ENCODE measurements at regions not wholly inside any gene's neighbourhood (a gene's known extent, or its start where the extent isn't known, plus 50 kb on each side); places are given as distances from the start of the nearest gene placed in this dataset.

- Histone ChIP-seq H3K4me3 (ENCODE audit: insufficient read depth, low read length, poor library complexity, severe bottlenecking) (no peak overlapping the region), H3F3A (ENCODE audit: insufficient read depth) (no peaks in the 10 kb centered on the region)
Measured at GRCh38 chr9:115969096-115969495, 184.5 kb upstream of the PAPPA start.

GRCh38 chr9:115972362-115972761 lies 181.2 kb upstream of the PAPPA start:
- no peak overlapping the region for H3K27ac ChIP-seq (ENCODE audit: low read depth, low read length)
- no peaks in the 10 kb centered on the region for H3K27me3 ChIP-seq (ENCODE audit: low read length)
- H2AFZ ChIP-seq (ENCODE audit: low read depth, low read length, severe bottlenecking) = no peak overlapping the region
- no peaks in the 10 kb centered on the region for H3K9me3 ChIP-seq (ENCODE audit: insufficient read depth, low read length)
- TF ChIP-seq CTCF (IDR thresholded peaks at IDR 0.05; ENCODE audit: insufficient read depth, low read length, poor library complexity, severe bottlenecking) = no peak
- no peak overlapping the region for H3K4me2 ChIP-seq (ENCODE audit: low read depth, low read length, poor library complexity, severe bottlenecking)
- no peaks in the 10 kb centered on the region for H3K9me2 ChIP-seq (replicated peaks; ENCODE audit: insufficient read depth, low read length)
- H3F3A ChIP-seq (ENCODE audit: insufficient read depth) = no peaks in the 10 kb centered on the region
- no peaks in the 10 kb centered on the region for H3K79me2 ChIP-seq (ENCODE audit: insufficient read depth, low read length)
- H3K4me3 ChIP-seq (ENCODE audit: insufficient read depth, low read length, poor library complexity, severe bottlenecking) = no peak overlapping the region
- no peaks in the 10 kb centered on the region for H4K20me1 ChIP-seq (ENCODE audit: low read depth, low read length)
- no peaks in the 10 kb centered on the region for H3K36me3 ChIP-seq (ENCODE audit: low read length)
- no peak overlapping the region for H3K9ac ChIP-seq (ENCODE audit: low read length)

More at GRCh38 chr9:115969096-115969495, 184.5 kb upstream of the PAPPA start:
- Histone ChIP-seq H3K9me3 (ENCODE audit: insufficient read depth, low read length) (no peaks in the 10 kb centered on the region), H3K9ac (ENCODE audit: low read length) (no peak overlapping the region), H2AFZ (ENCODE audit: low read depth, low read length, severe bottlenecking) (no peak overlapping the region), H4K20me1 (ENCODE audit: low read depth, low read length) (no peaks in the 10 kb centered on the region), H3K27me3 (ENCODE audit: low read length) (no peaks in the 10 kb centered on the region), H3K27ac (ENCODE audit: low read depth, low read length) (no peak overlapping the region), H3K36me3 (ENCODE audit: low read length) (no peaks in the 10 kb centered on the region), H3K4me2 (ENCODE audit: low read depth, low read length, poor library complexity, severe bottlenecking) (no peak overlapping the region), H3K79me2 (ENCODE audit: insufficient read depth, low read length) (no peaks in the 10 kb centered on the region), H3K9me2 (replicated peaks; ENCODE audit: insufficient read depth, low read length) (no peaks in the 10 kb centered on the region)
- TF ChIP-seq EZH2phosphoT487 (conservative IDR thresholded peaks at IDR 0.05; ENCODE audit: low read length) (no peak), CTCF (IDR thresholded peaks at IDR 0.05; ENCODE audit: insufficient read depth, low read length, poor library complexity, severe bottlenecking) (no peak)

GRCh38 chr9:115972843-115973595 lies 180.6 kb upstream of the PAPPA start:
- H3K27me3 ChIP-seq (ENCODE audit: low read length) = no peaks in the 10 kb centered on the region
- H3K4me3 ChIP-seq (ENCODE audit: insufficient read depth, low read length, poor library complexity, severe bottlenecking) = no peak overlapping the region
- no peaks in the 10 kb centered on the region for H3K9me2 ChIP-seq (replicated peaks; ENCODE audit: insufficient read depth, low read length)
- H3K9me3 ChIP-seq (ENCODE audit: insufficient read depth, low read length) = no peaks in the 10 kb centered on the region
- H3K27ac ChIP-seq (ENCODE audit: low read depth, low read length) = no peak overlapping the region
- H2AFZ ChIP-seq (ENCODE audit: low read depth, low read length, severe bottlenecking) = no peak overlapping the region
- no peaks in the 10 kb centered on the region for H3K79me2 ChIP-seq (ENCODE audit: insufficient read depth, low read length)
- TF ChIP-seq EZH2phosphoT487 (conservative IDR thresholded peaks at IDR 0.05; ENCODE audit: low read length) (no peak), CTCF (IDR thresholded peaks at IDR 0.05; ENCODE audit: insufficient read depth, low read length, poor library complexity, severe bottlenecking) (no peak)
- H3K4me2 ChIP-seq (ENCODE audit: low read depth, low read length, poor library complexity, severe bottlenecking) = no peak overlapping the region
- H4K20me1 ChIP-seq (ENCODE audit: low read depth, low read length) = no peaks in the 10 kb centered on the region
- no peaks in the 10 kb centered on the region for H3F3A ChIP-seq (ENCODE audit: insufficient read depth)
- H3K36me3 ChIP-seq (ENCODE audit: low read length) = no peaks in the 10 kb centered on the region
- no peak overlapping the region for H3K9ac ChIP-seq (ENCODE audit: low read length)
